Tibial nerve (tissue), 4 donors: ENCODE measurements at regions not wholly inside any gene's neighbourhood (a gene's known extent, or its start where the extent isn't known, plus 50 kb on each side); places are given as distances from the start of the nearest gene placed in this dataset.

Experiments used
- DNase-seq, 2 donors: peaks; one replicate each; pipeline ENCODE4 v3.0.0-alpha.2; 2019; ENCODE audit warnings: low spot score in 2 of 2
- H3K27ac ChIP-seq, 4 donors: fragments of 200-600 bp; sonication (generic) in 3 of 4; one replicate each; pipeline ENCODE4 v1.5.1; 2017 to 2019; ENCODE audit warnings: mild to moderate bottlenecking in 1 of 4
- H3K27me3 ChIP-seq, 2 donors: fragments of 200-600 bp; sonication (generic) in 1 of 2; one replicate each; pipeline versions ENCODE4 v1.5.1 to v1.6.0; 2017 to 2019
- H3K36me3 ChIP-seq, 3 donors: fragments of 200-600 bp; sonication (generic); one replicate each; pipeline ENCODE4 v1.5.1; 2018 to 2019
- H3K4me1 ChIP-seq, 4 donors: fragments of 200-600 bp; sonication (generic) in 3 of 4; one replicate each; pipeline ENCODE4 v1.5.1; 2017 to 2019
- H3K4me3 ChIP-seq, 4 donors: fragments of 200-600 bp; sonication (generic) in 3 of 4; one replicate each; pipeline ENCODE4 v1.5.1; 2017 to 2019; ENCODE audit warnings: mild to moderate bottlenecking in 1 of 4, moderate library complexity in 1 of 4
- H3K9me3 ChIP-seq, 4 donors: fragments of 200-600 bp; sonication (generic) in 3 of 4; one replicate each; pipeline ENCODE4 v1.5.1; 2017 to 2019
- CTCF ChIP-seq, 5 experiments: fragments of 200-600 bp in 3 of 5; fragments of 450-650 bp in 2 of 5; sonication (generic) in 3 of 5; IDR thresholded peaks; one replicate each; pipeline ENCODE4 v1.5.1; 2016 to 2019; ENCODE audit warnings: antibody characterized with exemption in 5 of 5, mild to moderate bottlenecking in 3 of 5, moderate library complexity in 2 of 5
- EP300 ChIP-seq, 2 donors: sonication (generic); formaldehyde crosslinking; IDR thresholded peaks; one replicate each; pipeline ENCODE4 v1.6.1; 2017; ENCODE audit warnings: antibody characterized with exemption in 2 of 2, mild to moderate bottlenecking in 1 of 2
- POLR2A ChIP-seq, 2 donors: fragments of 450-650 bp; IDR thresholded peaks; one replicate each; pipeline ENCODE4 v1.6.1; 2017; ENCODE audit warnings: antibody characterized with exemption in 2 of 2, mild to moderate bottlenecking in 2 of 2, moderate library complexity in 2 of 2
- WGBS, 2 donors: methylation state at CpG; one replicate each; pipeline ENCODE4 v1.1.5; 2018; 5-methylcytosine and 5-hydroxymethylcytosine counted together

GRCh38 chr7:68688416-68689086 lies 909.7 kb upstream of the AUTS2 start:
- no peak for TF ChIP-seq CTCF (IDR thresholded peaks at IDR 0.05)
- TF ChIP-seq EP300 (IDR thresholded peaks at IDR 0.05): no peak
- no peak for TF ChIP-seq POLR2A (IDR thresholded peaks at IDR 0.05)
- H3K9me3 ChIP-seq: peaks cover 0 to 10% (median 0%) of the 10 kb centered on the region in 4 donors
- H3K4me3 ChIP-seq: peak overlapping the region in 1 of 4 donors; percentile 11
- no peak for DNase-seq
- 57 to 62% methylated on average over 8 of the region's 8 CpGs for WGBS, 2 donors
- H3K27me3 ChIP-seq: no peaks in the 10 kb centered on the region
- H3K36me3 ChIP-seq: no peaks in the 10 kb centered on the region
- no peak overlapping the region for H3K27ac ChIP-seq
- peaks cover 0 to 4% (median 0%) of the 10 kb centered on the region in 4 donors for H3K4me1 ChIP-seq

GRCh38 chr7:68689087-68689433 lies 909.2 kb upstream of the AUTS2 start:
- Histone ChIP-seq H3K4me3 (peak overlapping the region in 1 of 4 donors; percentile 11), H3K9me3 (peaks cover 0 to 10% (median 0%) of the 10 kb centered on the region in 4 donors), H3K36me3 (no peaks in the 10 kb centered on the region), H3K27me3 (no peaks in the 10 kb centered on the region), H3K4me1 (peaks cover 0 to 2% (median 0%) of the 10 kb centered on the region in 4 donors), H3K27ac (no peak overlapping the region)
- no peak for DNase-seq
- TF ChIP-seq CTCF (IDR thresholded peaks at IDR 0.05) (no peak), POLR2A (IDR thresholded peaks at IDR 0.05) (no peak), EP300 (IDR thresholded peaks at IDR 0.05) (no peak)
- WGBS, 2 donors: 81 to 84% methylated on average over 5 of the region's 5 CpGs

GRCh38 chr7:68691261-68692216 lies 906.7 kb upstream of the AUTS2 start:
- Histone ChIP-seq H3K27ac (no peak overlapping the region), H3K4me1 (no peaks in the 10 kb centered on the region), H3K4me3 (no peak overlapping the region), H3K27me3 (no peaks in the 10 kb centered on the region), H3K36me3 (no peaks in the 10 kb centered on the region), H3K9me3 (peaks cover 0 to 10% (median 0%) of the 10 kb centered on the region in 4 donors)
- WGBS, 2 donors: 88 to 89% methylated on average over 12 of the region's 12 CpGs
- TF ChIP-seq CTCF (IDR thresholded peaks at IDR 0.05): no peak
- TF ChIP-seq EP300 (IDR thresholded peaks at IDR 0.05): no peak
- no peak for TF ChIP-seq POLR2A (IDR thresholded peaks at IDR 0.05)
- DNase-seq: no peak

GRCh38 chr7:68692511-68692910 lies 905.8 kb upstream of the AUTS2 start:
- H3K9me3 ChIP-seq: peaks cover 0 to 10% (median 0%) of the 10 kb centered on the region in 4 donors
- 88 to 95% methylated on average over 4 of the region's 4 CpGs for WGBS, 2 donors
- no peak overlapping the region for H3K4me3 ChIP-seq
- no peaks in the 10 kb centered on the region for H3K36me3 ChIP-seq
- H3K27me3 ChIP-seq: no peaks in the 10 kb centered on the region
- H3K27ac ChIP-seq: no peak overlapping the region
- no peak for DNase-seq
- no peak for TF ChIP-seq POLR2A (IDR thresholded peaks at IDR 0.05)
- no peak for TF ChIP-seq EP300 (IDR thresholded peaks at IDR 0.05)
- TF ChIP-seq CTCF (IDR thresholded peaks at IDR 0.05): no peak
- no peaks in the 10 kb centered on the region for H3K4me1 ChIP-seq

GRCh38 chr7:68694656-68695055 lies 903.6 kb upstream of the AUTS2 start:
- Histone ChIP-seq H3K27ac (no peak overlapping the region), H3K4me3 (no peak overlapping the region), H3K36me3 (no peaks in the 10 kb centered on the region), H3K9me3 (peaks cover 0 to 10% (median 0%) of the 10 kb centered on the region in 4 donors), H3K27me3 (no peaks in the 10 kb centered on the region), H3K4me1 (no peaks in the 10 kb centered on the region)
- TF ChIP-seq CTCF (IDR thresholded peaks at IDR 0.05) (no peak), EP300 (IDR thresholded peaks at IDR 0.05) (no peak), POLR2A (IDR thresholded peaks at IDR 0.05) (no peak)
- 33 to 38% methylated on average over 1 of the region's 1 CpG for WGBS, 2 donors
- DNase-seq: no peak
